ENCODE measurements at regions not wholly inside any gene's neighbourhood (a gene's known extent, or its start where the extent isn't known, plus 50 kb on each side); places are given as distances from the start of the nearest gene placed in this dataset.
"Not testable (repeated sequence)": the region's sequence is repeated elsewhere in the genome, so short reads cannot be mapped to it uniquely, and the experiment has no call there.

- DNase-seq, result no peak
Observed at GRCh38 chr10:53325066-53325465, 552.5 kb upstream of the MBL2 start.

DNA sequence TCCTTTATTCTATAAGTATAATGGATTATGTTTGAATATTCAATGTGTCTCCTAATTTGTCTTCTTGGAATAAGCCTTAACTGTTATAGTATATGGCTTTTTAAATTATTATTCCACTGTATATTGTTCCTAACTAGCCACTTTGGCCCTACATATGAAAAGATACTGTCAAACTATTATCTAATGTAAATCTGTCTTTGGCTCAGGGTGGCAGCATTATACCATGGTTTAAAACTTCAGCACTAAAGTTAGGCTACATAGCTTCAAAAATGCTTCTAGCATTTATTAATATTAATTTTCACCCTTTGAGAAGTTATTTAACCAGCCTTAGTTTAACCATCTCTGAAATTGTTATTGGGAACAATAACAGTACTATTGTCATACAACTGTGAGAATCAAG, 543.1 kb upstream of the MBL2 start:
- DNase-seq, result no peak

- no peak for DNase-seq
Observed at GRCh38 chr10:53314876-53315275, 542.3 kb upstream of the MBL2 start.

- DNase-seq, result no peak
Observed at GRCh38 chr10:53298443-53298842, 525.9 kb upstream of the MBL2 start.

DNA sequence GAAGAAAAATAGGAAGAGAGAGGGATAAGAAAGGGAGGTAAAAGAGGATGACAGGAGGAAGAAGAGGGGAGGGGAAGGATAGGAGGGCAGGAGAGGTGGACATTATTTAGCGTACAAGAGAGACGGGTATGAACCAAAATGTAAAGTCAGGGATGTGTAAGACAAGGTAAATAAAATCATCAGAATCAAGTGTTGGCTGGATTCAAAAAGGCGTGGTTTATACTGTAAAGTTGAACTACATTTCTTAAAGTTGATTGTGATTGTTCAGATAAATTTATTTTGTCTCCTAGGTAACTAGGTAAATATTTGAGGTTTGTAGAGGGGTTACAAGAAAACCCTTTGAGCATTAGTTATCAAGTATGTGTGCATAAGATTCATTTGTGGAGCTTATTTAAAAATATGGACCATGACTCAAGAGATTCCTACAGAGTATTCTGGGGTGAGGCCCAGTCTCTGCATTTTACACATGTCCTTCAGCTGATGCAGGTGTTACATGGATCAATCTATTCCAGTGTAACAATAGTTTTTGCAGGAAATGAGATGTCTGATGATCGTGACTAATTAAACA, 512.1 kb upstream of the MBL2 start:
- no peak for DNase-seq

DNA sequence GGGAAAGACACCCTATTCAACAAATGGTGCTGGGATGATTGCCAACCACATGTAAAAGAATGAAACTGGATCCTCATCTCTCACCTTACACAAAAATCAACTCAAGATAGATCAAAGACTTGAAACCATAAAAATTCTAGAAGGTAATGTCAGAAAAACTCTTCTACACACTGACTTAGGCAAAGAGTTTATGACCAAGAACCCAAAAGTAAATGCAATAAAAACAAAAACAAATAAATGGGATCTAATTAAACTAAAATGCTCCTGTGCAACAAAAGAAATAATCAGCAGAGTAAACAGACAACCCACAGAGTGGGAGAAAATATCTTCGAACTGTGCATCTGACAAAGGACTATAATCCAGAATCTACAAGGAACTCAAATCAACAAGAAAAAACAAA, 504.2 kb upstream of the MBL2 start:
- DNase-seq, result peak; percentile 23

- no peak for DNase-seq
Observed at GRCh38 chr10:53269482-53269881, 496.9 kb upstream of the MBL2 start.

DNA sequence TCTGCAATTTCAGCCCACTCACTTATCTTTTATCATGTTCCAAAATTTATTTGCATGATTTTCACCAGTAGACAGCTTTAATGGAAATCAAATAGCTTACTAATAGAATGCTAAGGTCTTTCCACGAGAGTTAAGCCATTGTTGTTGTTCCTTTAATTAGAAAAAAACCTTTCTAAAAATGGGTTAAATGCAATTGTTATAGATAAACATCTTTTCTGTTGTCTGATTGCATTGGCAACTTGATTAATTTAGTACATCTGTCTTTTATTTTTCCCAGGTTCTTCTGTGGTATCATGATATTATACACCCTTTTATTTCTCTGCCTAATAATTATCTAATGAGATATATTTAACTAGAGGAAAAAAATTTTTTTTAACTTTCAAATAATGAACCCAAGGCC, 487.6 kb upstream of the MBL2 start:
- DNase-seq, result no peak

GRCh38 chr10:53256623-53257022, 484.0 kb upstream of the MBL2 start:
- no peak for DNase-seq

GRCh38 chr10:53255661-53256205, 483.1 kb upstream of the MBL2 start:
- no peak for DNase-seq

- no peak for DNase-seq
Observed at GRCh38 chr10:53253221-53253620, 480.6 kb upstream of the MBL2 start.

- peak; percentile 68 for DNase-seq
Observed at GRCh38 chr10:53239873-53240272, 467.3 kb upstream of the MBL2 start.

DNA sequence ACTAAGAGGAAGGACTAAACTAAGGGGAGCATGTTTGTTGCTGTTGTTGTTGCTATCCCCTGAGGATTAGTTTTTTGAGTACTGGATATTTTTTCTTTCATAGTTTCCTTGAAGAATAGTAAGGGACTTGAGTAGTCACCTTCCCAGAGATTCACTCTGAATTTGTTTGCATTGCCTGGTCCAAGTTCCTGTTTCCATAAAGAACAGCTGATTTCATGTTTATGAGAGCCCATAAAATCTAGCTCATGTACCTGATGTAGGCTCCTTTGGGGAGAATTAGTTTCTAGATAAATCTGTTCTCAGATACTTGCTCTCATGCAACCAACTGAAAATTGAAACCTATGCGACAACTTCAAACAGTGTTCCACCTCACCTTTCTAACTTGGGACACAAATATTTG, 464.4 kb upstream of the MBL2 start:
- no peak for DNase-seq

GRCh38 chr10:53233749-53234148, 461.2 kb upstream of the MBL2 start:
- DNase-seq, result peak; percentile 32

- no peak for DNase-seq
Observed at GRCh38 chr10:53230651-53231050, 458.1 kb upstream of the MBL2 start.

- no peak for DNase-seq
Observed at GRCh38 chr10:53223851-53224250, 451.3 kb upstream of the MBL2 start.

DNA sequence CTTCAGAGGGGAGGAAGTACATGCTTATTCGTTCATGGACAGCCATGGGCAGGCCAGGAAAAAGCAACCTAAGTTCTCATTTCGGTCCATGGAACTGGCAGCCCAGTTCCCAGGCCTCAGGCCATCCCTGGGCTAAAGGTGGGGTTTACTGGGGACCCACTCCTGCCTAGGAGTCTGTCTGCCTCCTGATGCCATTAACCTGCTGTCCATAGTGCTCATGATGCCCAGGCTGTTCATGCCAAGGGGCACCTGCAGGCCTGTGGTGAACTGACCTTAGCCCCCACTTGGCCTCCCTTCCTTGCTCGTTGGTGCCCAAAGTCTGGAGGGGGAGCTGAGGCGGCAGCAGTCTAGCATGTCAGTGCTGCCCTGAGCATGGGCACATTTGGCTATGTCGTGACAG, 450.2 kb upstream of the MBL2 start:
- no peak for DNase-seq

GRCh38 chr10:53209944-53210611, 437.5 kb upstream of the MBL2 start:
- peak; percentile 44 for DNase-seq

- DNase-seq, result peak; percentile 5
Observed at GRCh38 chr10:53183733-53184132, 411.1 kb upstream of the MBL2 start.

DNA sequence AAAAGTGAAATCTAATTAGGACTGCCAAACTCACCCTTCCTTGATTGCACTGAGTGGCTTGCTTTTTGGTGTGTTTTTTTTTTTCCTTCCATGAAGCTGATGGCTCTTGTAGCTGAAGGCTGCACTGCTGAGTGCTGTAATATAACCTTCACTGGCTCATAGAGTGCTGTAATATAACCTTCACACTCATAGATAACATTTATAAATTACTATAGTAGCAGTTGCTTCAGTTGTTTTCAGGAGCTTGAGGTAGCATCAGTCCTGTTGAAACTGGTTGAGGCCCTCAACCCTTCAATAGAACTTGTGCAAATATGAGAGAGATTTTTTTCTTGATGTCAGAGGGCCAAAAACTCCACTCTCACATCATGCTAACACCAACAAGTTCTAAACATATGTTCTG, 404.9 kb upstream of the MBL2 start:
- no peak for DNase-seq

- DNase-seq, result no peak
Observed at GRCh38 chr10:53166325-53166724, 393.7 kb upstream of the MBL2 start.

DNA sequence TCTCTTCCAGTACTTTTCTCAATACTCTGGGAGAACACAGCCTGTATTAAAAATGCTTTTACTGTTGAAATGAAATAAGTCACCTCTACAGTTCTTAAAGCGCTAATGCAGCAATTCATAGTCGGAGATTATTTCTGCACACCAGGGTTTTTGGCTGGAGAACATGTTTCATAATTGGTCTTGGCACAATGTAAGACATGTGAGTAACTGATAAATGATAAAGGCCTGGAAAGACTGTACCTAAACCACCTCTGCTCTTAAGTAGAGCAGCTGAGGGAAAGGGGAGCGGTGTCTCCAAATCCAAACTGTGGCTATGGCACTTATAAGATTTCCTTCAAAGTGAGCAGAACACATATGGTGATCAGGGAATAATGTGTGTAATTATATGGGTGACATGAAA, 390.3 kb upstream of the MBL2 start:
- no peak for DNase-seq

DNA sequence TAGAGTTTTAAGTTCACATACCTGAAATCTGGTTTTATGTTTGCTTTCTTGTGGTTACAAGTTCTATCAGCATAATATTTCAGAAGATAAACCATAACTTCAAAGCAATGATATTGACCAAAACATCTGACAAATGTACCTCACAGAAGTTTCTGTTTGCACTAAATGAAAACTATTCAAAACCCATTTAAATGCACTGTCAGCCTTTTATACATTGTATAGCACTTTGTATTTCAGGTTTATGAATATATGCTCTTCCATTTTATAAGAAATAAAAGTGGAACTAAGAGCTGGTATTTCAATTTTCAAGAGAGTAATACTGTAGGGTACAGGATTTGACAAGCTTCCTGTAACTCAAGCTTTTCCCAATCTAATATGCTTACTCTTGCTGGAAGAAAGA, 388.6 kb upstream of the MBL2 start:
- DNase-seq, result no peak

DNA sequence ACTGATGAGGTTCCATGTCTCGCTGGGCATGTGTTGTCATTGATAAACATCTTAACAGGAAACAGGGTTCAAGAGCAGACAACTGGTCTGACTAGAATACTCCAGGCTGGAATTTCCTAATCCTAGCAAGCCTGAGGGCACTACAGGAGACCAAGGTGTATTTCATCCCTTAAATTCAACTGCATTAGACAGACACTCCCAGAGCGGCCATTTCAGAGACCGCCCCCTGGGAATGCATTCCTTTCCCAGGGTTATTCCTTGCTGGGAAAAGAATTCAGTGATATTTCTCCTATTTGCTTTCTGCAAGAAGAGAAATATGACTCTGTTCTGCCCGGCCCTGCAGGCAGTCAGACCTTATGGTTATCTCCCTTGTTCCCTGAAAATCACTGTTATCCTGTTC, 383.1 kb upstream of the MBL2 start:
- DNase-seq, result not testable (repeated sequence)

DNA sequence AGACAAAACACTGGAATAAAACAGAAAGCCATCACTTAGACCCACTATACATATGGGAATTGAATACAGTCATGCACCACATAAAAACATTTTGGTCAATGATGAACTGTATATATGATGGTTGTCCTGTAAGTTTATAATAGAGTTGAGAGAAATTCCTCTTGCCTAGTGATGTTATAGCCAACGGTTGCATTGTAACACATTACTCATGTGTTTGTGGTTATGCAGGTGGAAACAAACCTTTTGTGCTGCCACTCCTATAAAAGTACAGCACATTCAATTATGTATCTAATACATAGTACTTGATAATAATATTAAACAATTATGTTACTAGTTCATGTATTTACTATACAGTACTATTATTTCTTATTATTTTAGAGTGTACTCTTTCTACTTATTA, 381.2 kb upstream of the MBL2 start:
- no peak for DNase-seq
